ENCODE measurements at regions not wholly inside any gene's neighbourhood (a gene's known extent, or its start where the extent isn't known, plus 50 kb on each side); places are given as distances from the start of the nearest gene placed in this dataset.
"Not testable (repeated sequence)": the region's sequence is repeated elsewhere in the genome, so short reads cannot be mapped to it uniquely, and the experiment has no call there.

DNA sequence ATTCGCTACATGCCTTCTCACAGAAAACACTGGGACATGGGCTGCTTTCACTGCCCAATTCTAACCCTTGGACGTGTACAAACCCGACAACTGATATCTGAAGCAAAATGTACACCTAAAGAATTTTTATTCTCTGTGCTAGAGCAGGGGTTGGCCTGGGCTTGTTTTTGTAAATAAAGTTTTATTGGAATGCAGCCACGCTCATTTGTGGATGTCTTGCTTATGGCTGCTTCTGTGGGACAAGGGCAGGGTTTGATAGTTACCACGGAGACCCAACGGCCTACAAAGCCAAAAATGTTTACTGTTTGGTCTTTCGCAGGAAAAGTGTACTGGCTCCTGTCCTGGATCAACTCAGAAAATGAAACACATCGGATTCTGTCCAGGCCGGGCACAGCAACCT lies 58.1 kb upstream of the APCDD1L start:
- H3K4me1 ChIP-seq, result no peaks in the 10 kb centered on the region
- WGBS, 5 donors, result 86 to 92% (median 90%) methylated on average over 9 of the region's 9 CpGs
- intact Hi-C loops (cut with DNase I; ENCODE audit: low total_unique reads), result no loop called here
- H3K9me3 ChIP-seq, result no peaks in the 10 kb centered on the region
- H3K27me3 ChIP-seq (replicated peaks in 1 of 7), result peaks cover 0 to 56% (median 11%) of the 10 kb centered on the region in 7 donors
- no peak overlapping the region for H3K4me3 ChIP-seq
- DNase-seq, result no peak
- no peaks in the 10 kb centered on the region for H3K36me3 ChIP-seq
- no peak overlapping the region for H3K27ac ChIP-seq
- TF ChIP-seq, protein P1, sequence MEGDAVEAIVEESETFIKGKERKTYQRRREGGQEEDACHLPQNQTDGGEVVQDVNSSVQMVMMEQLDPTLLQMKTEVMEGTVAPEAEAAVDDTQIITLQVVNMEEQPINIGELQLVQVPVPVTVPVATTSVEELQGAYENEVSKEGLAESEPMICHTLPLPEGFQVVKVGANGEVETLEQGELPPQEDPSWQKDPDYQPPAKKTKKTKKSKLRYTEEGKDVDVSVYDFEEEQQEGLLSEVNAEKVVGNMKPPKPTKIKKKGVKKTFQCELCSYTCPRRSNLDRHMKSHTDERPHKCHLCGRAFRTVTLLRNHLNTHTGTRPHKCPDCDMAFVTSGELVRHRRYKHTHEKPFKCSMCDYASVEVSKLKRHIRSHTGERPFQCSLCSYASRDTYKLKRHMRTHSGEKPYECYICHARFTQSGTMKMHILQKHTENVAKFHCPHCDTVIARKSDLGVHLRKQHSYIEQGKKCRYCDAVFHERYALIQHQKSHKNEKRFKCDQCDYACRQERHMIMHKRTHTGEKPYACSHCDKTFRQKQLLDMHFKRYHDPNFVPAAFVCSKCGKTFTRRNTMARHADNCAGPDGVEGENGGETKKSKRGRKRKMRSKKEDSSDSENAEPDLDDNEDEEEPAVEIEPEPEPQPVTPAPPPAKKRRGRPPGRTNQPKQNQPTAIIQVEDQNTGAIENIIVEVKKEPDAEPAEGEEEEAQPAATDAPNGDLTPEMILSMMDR (IDR thresholded peaks at IDR 0.05 in 8 of 11, conservative IDR thresholded peaks at IDR 0.05 in 3 of 11), result no peak
- TF ChIP-seq POLR2AphosphoS5 (IDR thresholded peaks at IDR 0.05) (no peak), POLR2A (IDR thresholded peaks at IDR 0.05) (no peak)

DNA sequence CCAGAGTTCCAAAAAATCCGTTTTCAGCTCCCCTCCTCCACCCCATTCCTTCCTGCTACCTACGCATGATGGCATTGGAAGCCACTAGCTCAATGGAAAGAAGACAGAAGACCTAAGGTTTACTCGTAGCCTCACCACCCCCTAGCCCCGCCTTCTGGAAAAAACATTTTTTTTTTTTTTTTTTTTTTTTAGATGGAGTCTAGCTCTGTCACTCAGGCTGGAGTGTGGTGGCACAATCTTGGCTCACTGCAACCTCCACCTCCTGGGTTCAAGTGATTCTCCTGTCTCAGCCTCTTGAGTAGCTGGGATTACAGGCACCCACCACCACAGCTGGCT lies 57.2 kb upstream of the APCDD1L start:
- H3K4me3 ChIP-seq; H3K36me3 ChIP-seq; H3K4me1 ChIP-seq; intact Hi-C loops (cut with DNase I; ENCODE audit: low total_unique reads); H3K9me3 ChIP-seq; H3K27ac ChIP-seq: not testable (repeated sequence)
- DNase-seq, result peak; percentile 1
- WGBS, 5 donors, result 65 to 84% (median 75%) methylated on average over 4 of the region's 4 CpGs
- peaks cover 0 to 55% (median 4%) of the 10 kb centered on the region in 7 donors for H3K27me3 ChIP-seq (replicated peaks in 1 of 7)

DNA sequence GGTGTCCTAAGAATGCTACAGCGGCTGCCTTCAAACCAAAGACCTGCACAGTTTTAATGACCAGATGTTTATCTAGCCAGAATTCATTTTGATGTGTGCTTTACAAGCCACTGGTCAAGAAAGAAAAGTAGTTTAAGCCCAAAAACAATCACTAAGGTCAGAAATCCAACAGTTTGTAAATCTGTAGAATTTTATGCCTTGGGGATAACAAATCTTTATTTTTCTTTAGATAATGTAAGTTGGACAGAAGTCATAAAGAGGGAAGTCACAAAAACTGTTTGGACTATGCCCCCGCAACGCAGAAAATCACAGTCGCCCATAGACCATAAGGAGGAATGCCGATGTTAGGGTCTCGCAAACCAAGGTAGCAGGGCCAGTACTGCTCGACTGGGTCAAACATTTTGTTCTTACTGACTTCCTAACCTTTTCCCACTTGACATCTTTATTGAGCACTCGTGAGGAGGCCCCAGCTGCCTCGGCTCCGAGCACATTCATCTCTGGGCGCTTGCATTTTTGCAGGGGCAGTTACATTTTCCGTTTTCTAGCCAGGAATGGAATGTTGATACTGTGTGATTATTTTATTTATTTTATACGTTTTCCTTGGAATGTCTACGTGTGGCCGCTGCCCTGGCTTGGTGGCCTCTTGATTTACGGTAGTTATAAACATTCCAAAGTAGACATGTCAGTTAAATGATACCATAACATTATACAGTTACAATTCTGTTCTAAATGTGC lies 56.7 kb upstream of the APCDD1L start:
- WGBS, 5 donors, result 77 to 82% (median 79%) methylated on average over 16 of the region's 16 CpGs
- Histone ChIP-seq H3K4me3 (no peak overlapping the region), H3K27me3 (replicated peaks in 1 of 7) (peaks cover 0 to 54% (median 0%) of the 10 kb centered on the region in 7 donors), H3K36me3 (no peaks in the 10 kb centered on the region), H3K9me3 (no peaks in the 10 kb centered on the region), H3K27ac (no peak overlapping the region), H3K4me1 (no peaks in the 10 kb centered on the region)
- peak; percentile 5 for DNase-seq
- intact Hi-C loops (cut with DNase I; ENCODE audit: low total_unique reads), result no loop called here
- TF ChIP-seq, protein P1 (IDR thresholded peaks at IDR 0.05 in 8 of 11, conservative IDR thresholded peaks at IDR 0.05 in 3 of 11), result no peak
- TF ChIP-seq POLR2A (IDR thresholded peaks at IDR 0.05) (no peak), POLR2AphosphoS5 (IDR thresholded peaks at IDR 0.05) (no peak)

DNA sequence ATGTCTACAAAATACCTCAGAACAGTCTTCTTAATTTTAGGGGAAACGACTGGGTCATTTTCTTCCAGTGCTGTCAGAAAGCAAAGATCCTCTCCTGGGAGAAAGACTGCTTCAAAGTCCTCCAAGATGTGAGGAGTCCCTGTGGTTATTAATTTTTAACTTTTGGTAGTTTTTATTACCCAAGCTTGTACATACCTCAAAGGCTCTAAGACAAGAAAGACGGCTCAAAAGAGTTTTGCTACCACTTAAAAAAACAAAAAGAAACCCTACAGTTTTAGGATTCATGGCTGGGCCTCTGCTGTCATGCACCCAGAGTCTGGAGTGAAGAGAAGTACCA lies 56.1 kb upstream of the APCDD1L start:
- Histone ChIP-seq H3K9me3 (no peaks in the 10 kb centered on the region), H3K4me3 (no peak overlapping the region), H3K27me3 (replicated peaks in 1 of 7) (peaks cover 0 to 48% (median 0%) of the 10 kb centered on the region in 7 donors), H3K4me1 (no peaks in the 10 kb centered on the region), H3K36me3 (no peaks in the 10 kb centered on the region), H3K27ac (no peak overlapping the region)
- DNase-seq, result no peak
- intact Hi-C loops (cut with DNase I; ENCODE audit: low total_unique reads), result no loop called here
- TF ChIP-seq, protein P1 (IDR thresholded peaks at IDR 0.05 in 8 of 11, conservative IDR thresholded peaks at IDR 0.05 in 3 of 11), result no peak
- no peak for TF ChIP-seq POLR2A (IDR thresholded peaks at IDR 0.05)
- no peak for TF ChIP-seq POLR2AphosphoS5 (IDR thresholded peaks at IDR 0.05)
- 64 to 69% (median 66%) methylated on average over 2 of the region's 2 CpGs for WGBS, 5 donors

Data from spleen (tissue), 11 donors.